Cardiac septum (tissue), 1 donor: ENCODE measurements at regions not wholly inside any gene's neighbourhood (a gene's known extent, or its start where the extent isn't known, plus 50 kb on each side); places are given as distances from the start of the nearest gene placed in this dataset.

Experiments
- DNase-seq: peaks from one replicate; pipeline ENCODE4 v3.0.0-alpha.2; 2020; ENCODE audit warnings: low spot score
- intact Hi-C: fragments of 100-400 bp; cut with DNase I; formaldehyde crosslinking; loops from one replicate; pipeline ENCODE4 v1.14.0; 2022
- donor health status: DM: no; HTN: no; CAD: no.

- no peak for DNase-seq
- intact Hi-C loops = no loop called here
These were observed 131.9 kb downstream of the GRIN2B start for GRCh38 chr12:13849456-13849855.

- intact Hi-C loops = no loop called here
- no peak for DNase-seq
These were observed 137.6 kb downstream of the GRIN2B start for GRCh38 chr12:13843841-13844240.

GRCh38 chr12:13841358-13841757 is 140.0 kb downstream of the GRIN2B start:
- DNase-seq = no peak
- intact Hi-C loops = no loop called here

- intact Hi-C loops = no loop called here
These were observed 141.8 kb downstream of the GRIN2B start for GRCh38 chr12:13839365-13840336.

GRCh38 chr12:13836099-13836498 is 145.3 kb downstream of the GRIN2B start:
- intact Hi-C loops = no loop called here
- no peak for DNase-seq

More at GRCh38 chr12:13839365-13840336, 141.8 kb downstream of the GRIN2B start:
- DNase-seq = no peak

- DNase-seq = no peak
- intact Hi-C loops = no loop called here
These were observed 145.8 kb downstream of the GRIN2B start for GRCh38 chr12:13835652-13836051.

- intact Hi-C loops = no loop called here
- no peak for DNase-seq
These were observed 147.2 kb downstream of the GRIN2B start for GRCh38 chr12:13834241-13834640.

- intact Hi-C loops = no loop called here
- DNase-seq = no peak
These were observed 164.3 kb downstream of the GRIN2B start for GRCh38 chr12:13817131-13817530.

GRCh38 chr12:13816394-13816793 is 165.0 kb downstream of the GRIN2B start:
- DNase-seq = no peak
- intact Hi-C loops = no loop called here

GRCh38 chr12:13812168-13812567 is 169.2 kb downstream of the GRIN2B start:
- DNase-seq = no peak
- intact Hi-C loops = no loop called here

GRCh38 chr12:13811061-13811460 is 170.3 kb downstream of the GRIN2B start:
- no peak for DNase-seq
- intact Hi-C loops = no loop called here

GRCh38 chr12:13805041-13805440 is 176.4 kb downstream of the GRIN2B start:
- intact Hi-C loops = no loop called here
- no peak for DNase-seq

GRCh38 chr12:13801543-13801942 is 179.9 kb downstream of the GRIN2B start:
- DNase-seq = no peak
- intact Hi-C loops = no loop called here

GRCh38 chr12:13799574-13799973 is 181.8 kb downstream of the GRIN2B start:
- no peak for DNase-seq
- intact Hi-C loops = no loop called here

GRCh38 chr12:13798162-13798561 is 183.2 kb downstream of the GRIN2B start:
- intact Hi-C loops = no loop called here
- DNase-seq = no peak

GRCh38 chr12:13794706-13795105 is 186.7 kb downstream of the GRIN2B start:
- intact Hi-C loops = no loop called here

GRCh38 chr12:13790317-13790716 is 191.1 kb downstream of the GRIN2B start:
- intact Hi-C loops = no loop called here

More at GRCh38 chr12:13794706-13795105, 186.7 kb downstream of the GRIN2B start:
- DNase-seq = no peak

GRCh38 chr12:13788626-13789025 is 192.8 kb downstream of the GRIN2B start:
- no peak for DNase-seq
- intact Hi-C loops = no loop called here

More at GRCh38 chr12:13790317-13790716, 191.1 kb downstream of the GRIN2B start:
- no peak for DNase-seq

- intact Hi-C loops = no loop called here
- DNase-seq = no peak
These were observed 194.8 kb downstream of the GRIN2B start for GRCh38 chr12:13786646-13787045.

- intact Hi-C loops = no loop called here
- DNase-seq = no peak
These were observed 196.9 kb downstream of the GRIN2B start for GRCh38 chr12:13784504-13784903.

GRCh38 chr12:13780453-13780852 is 200.9 kb downstream of the GRIN2B start:
- intact Hi-C loops = no loop called here
- DNase-seq = no peak
